BLaER1 treated with 17β-estradiol and CSF1 and Interleukin-3, amounts not matched to agents 10 nM and 100 nM (cell line): ENCODE measurements at regions not wholly inside any gene's neighbourhood (a gene's known extent, or its start where the extent isn't known, plus 50 kb on each side); places are given as distances from the start of the nearest gene placed in this dataset.

Experiments
- H3K27ac ChIP-seq, 11 experiments: shearing (Covaris generic); formaldehyde crosslinking; 2 replicates each; pipeline ENCODE4 v1.8.1; 2022
- H3K27me3 ChIP-seq, 11 experiments: shearing (Covaris generic); formaldehyde crosslinking; 2 replicates each; pipeline ENCODE4 v1.8.1; 2022
- H3K36me3 ChIP-seq, 11 experiments: shearing (Covaris generic); formaldehyde crosslinking; 2 replicates each; pipeline ENCODE4 v1.8.1; 2022
- H3K4me1 ChIP-seq, 10 experiments: shearing (Covaris generic); formaldehyde crosslinking; 2 replicates each; pipeline ENCODE4 v1.8.1; 2022
- H3K4me2 ChIP-seq, 11 experiments: shearing (Covaris generic); formaldehyde crosslinking; 2 replicates each; pipeline ENCODE4 v1.8.1; 2022
- H3K4me3 ChIP-seq, 10 experiments: shearing (Covaris generic); formaldehyde crosslinking; 2 replicates each; pipeline ENCODE4 v1.8.1; 2022
- H3K9ac ChIP-seq, 11 experiments: shearing (Covaris generic); formaldehyde crosslinking; 2 replicates each; pipeline ENCODE4 v1.8.1; 2022
- H3K9me3 ChIP-seq, 11 experiments: shearing (Covaris generic); formaldehyde crosslinking; replicated peaks in 1 of 11; 2 replicates each; pipeline ENCODE4 v1.8.1; 2022
- H4K20me1 ChIP-seq, 11 experiments: shearing (Covaris generic); formaldehyde crosslinking; 2 replicates each; pipeline ENCODE4 v1.8.1; 2022
- Cebpa-rat ChIP-seq, 11 experiments: shearing (Covaris generic); IDR thresholded peaks; 2 replicates each; pipeline ENCODE4 v1.8.1; 2022

GRCh38 chr3:166962911-166963310, 417.2 kb downstream of the ZBBX start:
- no peak for TF ChIP-seq Cebpa-rat (IDR thresholded peaks at IDR 0.05)
- Histone ChIP-seq H3K4me2 (no peak overlapping the region), H3K9me3 (no peaks in the 10 kb centered on the region; a peak in 1 of 22 replicates)

GRCh38 chr3:166957121-166957520, 423.0 kb downstream of the ZBBX start:
- H3K4me3 ChIP-seq = no peak overlapping the region
- no peak overlapping the region for H3K9ac ChIP-seq
- H3K27ac ChIP-seq = no peak overlapping the region
- H4K20me1 ChIP-seq = no peaks in the 10 kb centered on the region
- no peaks in the 10 kb centered on the region for H3K27me3 ChIP-seq
- no peak for TF ChIP-seq Cebpa-rat (IDR thresholded peaks at IDR 0.05)
- H3K36me3 ChIP-seq = no peaks in the 10 kb centered on the region
- H3K4me1 ChIP-seq = no peaks in the 10 kb centered on the region
- no peak overlapping the region for H3K4me2 ChIP-seq
- peaks cover 0 to 4% (median 0%) of the 10 kb centered on the region in 11 experiments; a peak in 4 of 22 replicates for H3K9me3 ChIP-seq

More at GRCh38 chr3:166962911-166963310, 417.2 kb downstream of the ZBBX start:
- Histone ChIP-seq H3K27ac (no peak overlapping the region), H3K4me3 (no peak overlapping the region), H3K9ac (no peak overlapping the region), H3K4me1 (no peaks in the 10 kb centered on the region), H3K36me3 (no peaks in the 10 kb centered on the region), H4K20me1 (no peaks in the 10 kb centered on the region), H3K27me3 (no peaks in the 10 kb centered on the region)

GRCh38 chr3:166955201-166955939, 424.7 kb downstream of the ZBBX start:
- Histone ChIP-seq H4K20me1 (no peaks in the 10 kb centered on the region), H3K4me2 (no peak overlapping the region)

GRCh38 chr3:166934879-166935278, 445.2 kb downstream of the ZBBX start:
- TF ChIP-seq Cebpa-rat (IDR thresholded peaks at IDR 0.05) = no peak
- H3K27me3 ChIP-seq = no peaks in the 10 kb centered on the region
- no peaks in the 10 kb centered on the region for H3K36me3 ChIP-seq
- no peaks in the 10 kb centered on the region for H4K20me1 ChIP-seq
- H3K9ac ChIP-seq = no peak overlapping the region
- H3K4me2 ChIP-seq = no peak overlapping the region
- no peaks in the 10 kb centered on the region for H3K9me3 ChIP-seq
- H3K27ac ChIP-seq = no peak overlapping the region
- H3K4me1 ChIP-seq = no peaks in the 10 kb centered on the region
- H3K4me3 ChIP-seq = no peak overlapping the region

More at GRCh38 chr3:166955201-166955939, 424.7 kb downstream of the ZBBX start:
- Histone ChIP-seq H3K9ac (no peak overlapping the region), H3K4me3 (no peak overlapping the region), H3K27ac (no peak overlapping the region), H3K9me3 (peaks cover 0 to 4% (median 0%) of the 10 kb centered on the region in 11 experiments; a peak in 5 of 22 replicates), H3K36me3 (no peaks in the 10 kb centered on the region), H3K27me3 (no peaks in the 10 kb centered on the region), H3K4me1 (no peaks in the 10 kb centered on the region)
- TF ChIP-seq Cebpa-rat (IDR thresholded peaks at IDR 0.05) = no peak

- H3K4me3 ChIP-seq = no peak overlapping the region
- H3K4me2 ChIP-seq = no peak overlapping the region
- H3K9me3 ChIP-seq = peaks cover 22 to 62% (median 33%) of the 10 kb centered on the region in 11 experiments
- H4K20me1 ChIP-seq = no peaks in the 10 kb centered on the region
- H3K36me3 ChIP-seq = no peaks in the 10 kb centered on the region
- H3K4me1 ChIP-seq = no peaks in the 10 kb centered on the region
- H3K9ac ChIP-seq = no peak overlapping the region
- TF ChIP-seq Cebpa-rat (IDR thresholded peaks at IDR 0.05) = no peak
- no peak overlapping the region for H3K27ac ChIP-seq
- no peaks in the 10 kb centered on the region for H3K27me3 ChIP-seq
Observed at GRCh38 chr3:166917437-166917836, 462.7 kb downstream of the ZBBX start.

- H3K4me2 ChIP-seq = no peak overlapping the region
- no peak overlapping the region for H3K9ac ChIP-seq
- no peaks in the 10 kb centered on the region for H4K20me1 ChIP-seq
- H3K9me3 ChIP-seq = no peaks in the 10 kb centered on the region
- no peaks in the 10 kb centered on the region for H3K4me1 ChIP-seq
- no peak overlapping the region for H3K27ac ChIP-seq
- no peak overlapping the region for H3K4me3 ChIP-seq
- H3K27me3 ChIP-seq = no peaks in the 10 kb centered on the region
- no peaks in the 10 kb centered on the region for H3K36me3 ChIP-seq
- TF ChIP-seq Cebpa-rat (IDR thresholded peaks at IDR 0.05) = no peak
Observed at GRCh38 chr3:166902374-166902773, 477.7 kb downstream of the ZBBX start.

GRCh38 chr3:166900866-166901577, 479.1 kb downstream of the ZBBX start:
- Histone ChIP-seq H3K4me3 (no peak overlapping the region), H3K9ac (no peak overlapping the region), H3K4me1 (no peaks in the 10 kb centered on the region), H3K9me3 (no peaks in the 10 kb centered on the region), H3K4me2 (no peak overlapping the region), H3K27ac (no peak overlapping the region), H4K20me1 (no peaks in the 10 kb centered on the region), H3K36me3 (no peaks in the 10 kb centered on the region), H3K27me3 (no peaks in the 10 kb centered on the region)
- TF ChIP-seq Cebpa-rat (IDR thresholded peaks at IDR 0.05) = no peak

- Histone ChIP-seq H3K9ac (no peak overlapping the region), H3K4me2 (no peak overlapping the region), H3K4me3 (no peak overlapping the region), H3K27ac (no peak overlapping the region), H3K27me3 (no peaks in the 10 kb centered on the region), H3K36me3 (no peaks in the 10 kb centered on the region), H3K9me3 (no peaks in the 10 kb centered on the region), H3K4me1 (no peaks in the 10 kb centered on the region), H4K20me1 (no peaks in the 10 kb centered on the region)
- no peak for TF ChIP-seq Cebpa-rat (IDR thresholded peaks at IDR 0.05)
Observed at GRCh38 chr3:166897811-166898210, 482.3 kb downstream of the ZBBX start.

GRCh38 chr3:166889241-166889640, 490.9 kb downstream of the ZBBX start:
- Histone ChIP-seq H4K20me1 (no peaks in the 10 kb centered on the region), H3K36me3 (no peaks in the 10 kb centered on the region), H3K4me3 (no peak overlapping the region), H3K4me2 (no peak overlapping the region), H3K4me1 (no peaks in the 10 kb centered on the region), H3K27ac (no peak overlapping the region), H3K9ac (no peak overlapping the region), H3K27me3 (no peaks in the 10 kb centered on the region), H3K9me3 (no peaks in the 10 kb centered on the region)
- TF ChIP-seq Cebpa-rat (IDR thresholded peaks at IDR 0.05) = no peak

- H3K4me2 ChIP-seq = no peak overlapping the region
Observed at GRCh38 chr3:166879661-166880060, 500.4 kb downstream of the ZBBX start.

More at GRCh38 chr3:166879661-166880060, 500.4 kb downstream of the ZBBX start:
- no peaks in the 10 kb centered on the region for H3K36me3 ChIP-seq
- no peak for TF ChIP-seq Cebpa-rat (IDR thresholded peaks at IDR 0.05)
- H4K20me1 ChIP-seq = no peaks in the 10 kb centered on the region
- no peak overlapping the region for H3K4me3 ChIP-seq
- no peaks in the 10 kb centered on the region for H3K4me1 ChIP-seq
- H3K27ac ChIP-seq = no peak overlapping the region
- no peak overlapping the region for H3K9ac ChIP-seq
- no peaks in the 10 kb centered on the region for H3K9me3 ChIP-seq
- no peaks in the 10 kb centered on the region for H3K27me3 ChIP-seq
